GM12878 (cell line): ENCODE measurements at regions not wholly inside any gene's neighbourhood (a gene's known extent, or its start where the extent isn't known, plus 50 kb on each side); places are given as distances from the start of the nearest gene placed in this dataset.

Experiments used
- EP300 ChIP-seq, 2 experiments: fragments of 150-350 bp in 1 of 2; IDR thresholded peaks; 2 replicates each; pipeline ENCODE4 v1.6.1; 2011 to 2012; ENCODE audit warnings: low read depth in 2 of 2, low read length in 2 of 2, borderline replicate concordance in 1 of 2, improper control_type of control experiment in 1 of 2, inconsistent platforms in 1 of 2; ENCODE audit not compliant: control insufficient read depth in 1 of 2
- MLLT1 ChIP-seq: fragments of 450-650 bp; IDR thresholded peaks from 2 replicates; pipeline ENCODE4 v1.6.1; 2016; ENCODE audit warnings: mild to moderate bottlenecking
- MTA2 ChIP-seq: fragments of 450-650 bp; IDR thresholded peaks from 2 replicates; pipeline ENCODE4 v1.6.1; 2016; ENCODE audit warnings: low read depth, mild to moderate bottlenecking, moderate library complexity
- POLR2AphosphoS2 ChIP-seq: IDR thresholded peaks from 2 replicates; pipeline ENCODE4 v1.6.1; 2011; ENCODE audit warnings: low read depth, mild to moderate bottlenecking, low read length, improper control_type of control experiment, moderate library complexity
- SUZ12 ChIP-seq: fragments of 200-600 bp; sonication (generic); IDR thresholded peaks from one replicate; pipeline ENCODE4 v1.6.1; 2018; ENCODE audit warnings: antibody characterized with exemption, mild to moderate bottlenecking; ENCODE audit not compliant: unreplicated experiment
- TF ChIP-seq, protein P1 (sequence below): fragments of 450-650 bp; IDR thresholded peaks from 2 replicates; pipeline ENCODE4 v1.6.1; 2017; ENCODE audit warnings: mild to moderate bottlenecking

- no peak for TF ChIP-seq SUZ12
- no peak for TF ChIP-seq MLLT1
- TF ChIP-seq EP300 (IDR thresholded peaks at IDR 0.05; ENCODE audit: borderline replicate concordance in 1 of 2, control insufficient read depth in 1 of 2, low read depth in 2 of 2, low read length in 2 of 2) = no peak
- no peak for TF ChIP-seq MTA2
- no peak for TF ChIP-seq POLR2AphosphoS2
- TF ChIP-seq, protein P1, sequence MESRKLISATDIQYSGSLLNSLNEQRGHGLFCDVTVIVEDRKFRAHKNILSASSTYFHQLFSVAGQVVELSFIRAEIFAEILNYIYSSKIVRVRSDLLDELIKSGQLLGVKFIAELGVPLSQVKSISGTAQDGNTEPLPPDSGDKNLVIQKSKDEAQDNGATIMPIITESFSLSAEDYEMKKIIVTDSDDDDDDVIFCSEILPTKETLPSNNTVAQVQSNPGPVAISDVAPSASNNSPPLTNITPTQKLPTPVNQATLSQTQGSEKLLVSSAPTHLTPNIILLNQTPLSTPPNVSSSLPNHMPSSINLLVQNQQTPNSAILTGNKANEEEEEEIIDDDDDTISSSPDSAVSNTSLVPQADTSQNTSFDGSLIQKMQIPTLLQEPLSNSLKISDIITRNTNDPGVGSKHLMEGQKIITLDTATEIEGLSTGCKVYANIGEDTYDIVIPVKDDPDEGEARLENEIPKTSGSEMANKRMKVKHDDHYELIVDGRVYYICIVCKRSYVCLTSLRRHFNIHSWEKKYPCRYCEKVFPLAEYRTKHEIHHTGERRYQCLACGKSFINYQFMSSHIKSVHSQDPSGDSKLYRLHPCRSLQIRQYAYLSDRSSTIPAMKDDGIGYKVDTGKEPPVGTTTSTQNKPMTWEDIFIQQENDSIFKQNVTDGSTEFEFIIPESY = no peak
These were observed 184.5 kb upstream of the FBN2 start for GRCh38 chr5:128722551-128722950.
